Lower lobe of right lung (tissue), 2 donors: ENCODE measurements at regions not wholly inside any gene's neighbourhood (a gene's known extent, or its start where the extent isn't known, plus 50 kb on each side); places are given as distances from the start of the nearest gene placed in this dataset.
A peak's percentile ranks its signal among the peaks of the same experiment; 100 is the strongest.
"Not testable (repeated sequence)": the region's sequence is repeated elsewhere in the genome, so short reads cannot be mapped to it uniquely, and the experiment has no call there.

Experiments used
- ATAC-seq, 2 donors: fragments of 200-7000 bp; cut with Tn5 transposase; one replicate each; pipeline ENCODE4 v1.9.1; 2020 to 2022; ENCODE audit warnings: mild to moderate bottlenecking in 2 of 2, moderate library complexity in 2 of 2
- DNase-seq: peaks from one replicate; pipeline ENCODE4 v3.0.0-alpha.2; 2020
- H3K27ac ChIP-seq: fragments of 200-600 bp; one replicate; pipeline ENCODE4 v1.8.0; 2022
- H3K27me3 ChIP-seq: fragments of 200-600 bp; one replicate; pipeline ENCODE4 v1.8.0; 2022; ENCODE audit warnings: low read depth
- H3K36me3 ChIP-seq: fragments of 200-600 bp; one replicate; pipeline ENCODE4 v1.8.0; 2022; ENCODE audit warnings: mild to moderate bottlenecking
- H3K4me1 ChIP-seq: fragments of 200-600 bp; one replicate; pipeline ENCODE4 v1.8.0; 2022
- H3K4me3 ChIP-seq: fragments of 200-600 bp; one replicate; pipeline ENCODE4 v1.8.0; 2022; ENCODE audit warnings: mild to moderate bottlenecking
- H3K9me3 ChIP-seq: fragments of 200-600 bp; one replicate; pipeline ENCODE4 v1.8.0; 2022
- CTCF ChIP-seq: fragments of 200-600 bp; IDR thresholded peaks from one replicate; pipeline ENCODE4 v1.8.0; 2022; ENCODE audit warnings: antibody characterized with exemption, mild to moderate bottlenecking
- intact Hi-C: fragments of 100-400 bp; cut with DNase I; formaldehyde crosslinking; loops from one replicate; pipeline ENCODE4 v1.11.0; 2022
- donor health status: DM: no; HTN: yes; CAD: no; lungs with severe emphysema.

DNA sequence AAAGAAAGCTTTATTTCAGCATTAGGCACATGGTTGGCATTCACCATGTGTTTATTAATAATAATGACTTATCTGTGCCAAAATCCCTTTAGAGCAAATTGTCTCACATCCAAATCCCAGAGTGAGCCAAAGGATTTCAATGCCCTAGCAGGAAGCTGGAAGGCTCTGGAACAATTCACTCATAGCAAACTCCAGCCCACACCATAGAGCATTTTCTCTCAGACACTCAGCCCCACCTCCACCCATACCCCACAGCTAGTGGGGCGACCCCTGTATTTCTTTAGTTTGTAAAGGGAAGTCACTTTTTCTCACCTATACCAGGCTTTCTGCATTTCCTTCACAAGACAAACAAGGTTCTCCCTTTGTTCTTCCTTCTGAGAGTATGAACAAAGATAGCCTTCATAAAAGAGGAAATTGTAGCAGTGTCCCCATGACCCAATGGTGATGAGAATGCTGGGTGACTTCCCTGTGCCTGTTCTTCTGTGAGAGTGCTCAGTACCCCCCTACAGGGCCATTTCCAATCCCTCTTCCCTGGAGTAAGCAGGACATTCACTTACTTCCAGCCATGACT is 100.1 kb upstream of the APCDD1 start:
- no peak for TF ChIP-seq CTCF
- H3K27me3 ChIP-seq, result no peaks in the 10 kb centered on the region
- peaks cover 7% of the 10 kb centered on the region for H3K9me3 ChIP-seq
- H3K27ac ChIP-seq, result peak overlapping the region; percentile 8
- no peaks in the 10 kb centered on the region for H3K36me3 ChIP-seq
- DNase-seq (no peak), ATAC-seq (peak; percentile 16 to 23)
- no peak overlapping the region for H3K4me3 ChIP-seq
- peaks cover 15% of the 10 kb centered on the region for H3K4me1 ChIP-seq
- intact Hi-C loops, result no loop called here

DNA sequence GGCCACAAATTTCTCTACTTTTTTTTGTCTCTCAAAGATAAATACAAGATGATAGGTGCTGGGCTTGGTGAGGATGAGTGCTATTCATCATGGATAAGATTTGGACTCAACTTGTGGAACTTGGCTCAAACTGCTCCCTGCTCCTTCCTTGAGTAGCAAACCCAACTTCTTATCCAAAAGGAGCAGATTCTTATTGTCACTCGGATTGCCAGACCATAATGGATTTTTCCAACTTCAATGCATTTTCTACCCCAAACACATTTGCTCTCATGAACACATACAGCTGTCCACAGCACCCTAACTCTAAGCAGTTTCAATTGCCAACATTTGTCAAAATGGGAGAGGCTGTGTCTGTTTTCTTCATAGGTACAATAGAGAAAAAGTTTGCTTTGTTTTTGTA is 99.5 kb upstream of the APCDD1 start:
- DNase-seq (no peak), ATAC-seq (no peak)
- no peak for TF ChIP-seq CTCF
- intact Hi-C loops, result no loop called here
- Histone ChIP-seq H3K27ac (no peak overlapping the region), H3K4me1 (peaks cover 15% of the 10 kb centered on the region), H3K27me3 (no peaks in the 10 kb centered on the region), H3K36me3 (no peaks in the 10 kb centered on the region), H3K9me3 (peaks cover 7% of the 10 kb centered on the region), H3K4me3 (no peak overlapping the region)

GRCh38 chr18:10356999-10357398 is 97.4 kb upstream of the APCDD1 start:
- H3K27me3 ChIP-seq, H3K9me3 ChIP-seq, DNase-seq, ATAC-seq, H3K4me3 ChIP-seq, H3K36me3 ChIP-seq, H3K27ac ChIP-seq, intact Hi-C loops: not testable (repeated sequence)
- peaks cover 15% of the 10 kb centered on the region for H3K4me1 ChIP-seq

DNA sequence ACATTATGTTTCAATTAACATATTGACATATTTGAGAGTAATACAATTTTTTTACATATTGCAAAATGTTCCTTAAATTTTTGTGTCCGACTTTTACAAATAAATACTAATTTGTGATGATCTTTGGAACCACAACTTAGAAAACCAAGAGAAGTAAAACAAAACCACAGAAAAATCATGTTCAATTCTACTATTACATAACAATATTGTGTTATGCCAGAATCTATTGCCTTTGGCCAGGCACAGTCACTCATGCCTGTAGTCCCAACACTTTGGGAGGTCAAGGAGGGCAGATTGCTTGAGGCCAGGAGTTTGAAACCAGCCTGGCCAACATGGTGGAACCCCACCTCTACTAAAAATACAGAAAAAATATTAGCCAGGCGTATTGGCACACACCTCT is 92.8 kb upstream of the APCDD1 start:
- H3K27me3 ChIP-seq, result no peaks in the 10 kb centered on the region
- ATAC-seq (no peak), DNase-seq (no peak)
- H3K36me3 ChIP-seq, result no peaks in the 10 kb centered on the region
- H3K4me3 ChIP-seq, result no peak overlapping the region
- intact Hi-C loops, result no loop called here
- peaks cover 9% of the 10 kb centered on the region for H3K9me3 ChIP-seq
- TF ChIP-seq CTCF, result no peak
- H3K27ac ChIP-seq, result no peak overlapping the region
- H3K4me1 ChIP-seq, result no peaks in the 10 kb centered on the region

GRCh38 chr18:10365021-10365500 is 89.4 kb upstream of the APCDD1 start:
- Histone ChIP-seq H3K27ac (no peak overlapping the region), H3K27me3 (no peaks in the 10 kb centered on the region), H3K9me3 (peaks cover 4% of the 10 kb centered on the region), H3K4me3 (no peak overlapping the region), H3K4me1 (no peaks in the 10 kb centered on the region), H3K36me3 (no peaks in the 10 kb centered on the region)
- no peak for TF ChIP-seq CTCF
- no peak for ATAC-seq
- no peak for DNase-seq
- intact Hi-C loops, result no loop called here

DNA sequence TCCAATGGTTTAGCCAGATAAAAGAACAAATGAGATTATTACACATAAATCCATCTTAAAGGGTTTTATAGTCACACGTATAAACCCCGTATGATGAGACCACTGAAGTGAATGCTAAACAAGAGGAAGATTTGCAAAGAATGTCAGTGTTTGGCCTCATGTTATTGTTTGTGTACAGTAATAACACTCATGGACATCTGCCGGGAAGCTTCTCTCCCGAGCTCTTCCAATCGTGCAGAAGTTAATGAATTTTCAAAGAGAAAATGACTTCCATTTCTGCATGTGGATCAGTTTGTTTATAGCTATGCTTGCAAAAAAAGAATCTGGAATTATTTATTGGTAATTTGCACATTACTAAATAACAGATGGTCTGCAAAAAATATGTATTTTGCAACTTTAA is 88.5 kb upstream of the APCDD1 start:
- intact Hi-C loops, result no loop called here

More for the DNA sequence above, 88.5 kb upstream of the APCDD1 start:
- TF ChIP-seq CTCF, result no peak
- no peaks in the 10 kb centered on the region for H3K27me3 ChIP-seq
- H3K27ac ChIP-seq, result no peak overlapping the region
- ATAC-seq (no peak), DNase-seq (no peak)
- H3K9me3 ChIP-seq, result peaks cover 4% of the 10 kb centered on the region
- no peaks in the 10 kb centered on the region for H3K4me1 ChIP-seq
- no peaks in the 10 kb centered on the region for H3K36me3 ChIP-seq
- no peak overlapping the region for H3K4me3 ChIP-seq
